ENCODE measurements at regions not wholly inside any gene's neighbourhood (a gene's known extent, or its start where the extent isn't known, plus 50 kb on each side); places are given as distances from the start of the nearest gene placed in this dataset.

DNA sequence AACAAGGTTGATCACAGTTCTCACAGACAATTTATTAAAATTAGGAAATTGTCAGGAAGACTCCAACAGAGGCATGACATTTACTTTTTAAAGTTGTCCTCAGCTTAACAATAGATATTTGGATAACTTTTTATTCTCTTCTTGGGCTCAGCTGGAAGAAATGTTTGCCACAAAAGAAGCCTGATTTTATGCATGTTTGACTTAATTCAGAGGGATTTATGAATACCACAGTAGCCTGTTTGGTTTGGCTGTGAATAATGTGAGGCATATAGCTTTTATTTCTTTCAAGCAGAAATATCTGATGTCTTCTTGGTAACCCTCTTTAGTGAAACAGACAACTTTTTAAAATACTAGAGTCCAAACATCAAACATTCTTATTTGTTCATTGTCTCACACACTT, 1464.5 kb upstream of the SLC10A2 start:
- TF ChIP-seq, protein P1, sequence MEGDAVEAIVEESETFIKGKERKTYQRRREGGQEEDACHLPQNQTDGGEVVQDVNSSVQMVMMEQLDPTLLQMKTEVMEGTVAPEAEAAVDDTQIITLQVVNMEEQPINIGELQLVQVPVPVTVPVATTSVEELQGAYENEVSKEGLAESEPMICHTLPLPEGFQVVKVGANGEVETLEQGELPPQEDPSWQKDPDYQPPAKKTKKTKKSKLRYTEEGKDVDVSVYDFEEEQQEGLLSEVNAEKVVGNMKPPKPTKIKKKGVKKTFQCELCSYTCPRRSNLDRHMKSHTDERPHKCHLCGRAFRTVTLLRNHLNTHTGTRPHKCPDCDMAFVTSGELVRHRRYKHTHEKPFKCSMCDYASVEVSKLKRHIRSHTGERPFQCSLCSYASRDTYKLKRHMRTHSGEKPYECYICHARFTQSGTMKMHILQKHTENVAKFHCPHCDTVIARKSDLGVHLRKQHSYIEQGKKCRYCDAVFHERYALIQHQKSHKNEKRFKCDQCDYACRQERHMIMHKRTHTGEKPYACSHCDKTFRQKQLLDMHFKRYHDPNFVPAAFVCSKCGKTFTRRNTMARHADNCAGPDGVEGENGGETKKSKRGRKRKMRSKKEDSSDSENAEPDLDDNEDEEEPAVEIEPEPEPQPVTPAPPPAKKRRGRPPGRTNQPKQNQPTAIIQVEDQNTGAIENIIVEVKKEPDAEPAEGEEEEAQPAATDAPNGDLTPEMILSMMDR (IDR thresholded peaks at IDR 0.05; ENCODE audit: control extremely low read depth in 1 of 3, insufficient read depth in 1 of 3, low read depth in 1 of 3, low read length in 3 of 3): no peak
- no peak for TF ChIP-seq POLR2A (IDR thresholded peaks at IDR 0.05; ENCODE audit: control extremely low read depth in 1 of 2, low read depth in 2 of 2, low read length in 2 of 2)
- no peak for TF ChIP-seq EZH2 (IDR thresholded peaks at IDR 0.05; ENCODE audit: low read depth, low read length, severe bottlenecking)
- TF ChIP-seq ATF2 (IDR thresholded peaks at IDR 0.05; ENCODE audit: low read length): no peak
